ENCODE measurements at regions not wholly inside any gene's neighbourhood (a gene's known extent, or its start where the extent isn't known, plus 50 kb on each side); places are given as distances from the start of the nearest gene placed in this dataset.
A peak's percentile ranks its signal among the peaks of the same experiment; 100 is the strongest.
"Not testable (repeated sequence)": the region's sequence is repeated elsewhere in the genome, so short reads cannot be mapped to it uniquely, and the experiment has no call there.

DNA sequence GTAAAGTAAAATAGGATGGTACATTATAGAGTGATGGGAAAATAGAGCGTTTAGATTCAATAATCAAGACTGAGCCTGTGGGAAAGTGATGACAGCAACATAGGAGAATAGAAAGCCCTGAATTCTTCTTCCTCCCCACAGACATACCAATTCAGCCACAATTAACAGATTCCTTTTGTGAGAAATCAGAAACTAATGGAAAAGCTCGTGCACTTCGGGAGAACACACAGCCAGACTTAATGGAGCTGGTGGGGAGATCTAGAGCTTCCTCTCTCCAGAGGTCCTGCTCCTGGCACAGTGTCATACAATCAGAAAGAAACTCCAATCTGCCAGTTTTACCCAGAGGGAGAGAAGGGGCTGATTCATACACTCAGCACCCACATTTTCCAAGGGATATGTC is 676.3 kb upstream of the BOD1L1 start:
- no peak for DNase-seq (ENCODE audit: low read depth, low spot score)

GRCh38 chr4:14308229-14308651 is 680.7 kb upstream of the BOD1L1 start:
- DNase-seq (ENCODE audit: low read depth, low spot score) = no peak

DNA sequence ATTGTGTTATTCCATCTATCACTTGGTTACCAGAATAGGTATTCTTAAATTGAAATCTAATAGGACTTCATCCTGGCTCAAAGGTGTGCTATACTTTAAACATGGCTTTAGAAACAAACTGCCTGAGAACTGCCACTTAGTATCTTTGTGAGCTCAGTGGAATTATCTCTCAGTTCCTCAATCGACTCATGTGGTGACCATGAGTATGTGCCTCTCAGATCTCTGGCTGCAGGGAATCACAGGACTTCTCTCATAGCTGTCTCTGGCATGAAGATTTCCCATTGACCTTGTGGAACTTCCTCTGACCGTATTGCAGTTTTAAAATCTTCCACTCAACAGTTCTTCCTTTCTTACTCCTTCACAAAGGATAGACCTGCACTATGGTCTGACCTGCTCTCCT is 681.9 kb upstream of the BOD1L1 start:
- DNase-seq (ENCODE audit: low read depth, low spot score) = no peak

DNA sequence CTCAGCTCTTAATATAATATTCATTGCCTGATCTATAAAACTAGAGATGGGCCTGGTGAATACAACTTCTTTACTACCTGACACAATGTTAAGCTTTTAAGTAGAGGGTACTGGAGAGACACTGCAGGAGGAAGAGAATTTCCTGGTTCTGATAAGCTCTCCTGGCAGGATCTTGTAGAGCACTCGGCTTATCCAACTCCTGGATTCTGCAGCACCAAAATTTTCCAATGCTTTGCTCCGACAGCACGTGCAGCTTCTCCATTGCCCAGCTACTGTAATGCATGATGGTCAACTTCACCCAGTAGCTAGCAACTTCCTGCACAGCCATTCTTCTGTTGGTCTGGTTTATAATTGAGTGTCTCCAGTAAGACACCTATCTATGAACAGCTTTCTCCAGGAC is 686.2 kb upstream of the BOD1L1 start:
- DNase-seq (ENCODE audit: low read depth, low spot score) = no peak

- DNase-seq (ENCODE audit: low read depth, low spot score) = no peak
Measured at GRCh38 chr4:14315129-14315528, 687.2 kb upstream of the CPEB2 start.

DNA sequence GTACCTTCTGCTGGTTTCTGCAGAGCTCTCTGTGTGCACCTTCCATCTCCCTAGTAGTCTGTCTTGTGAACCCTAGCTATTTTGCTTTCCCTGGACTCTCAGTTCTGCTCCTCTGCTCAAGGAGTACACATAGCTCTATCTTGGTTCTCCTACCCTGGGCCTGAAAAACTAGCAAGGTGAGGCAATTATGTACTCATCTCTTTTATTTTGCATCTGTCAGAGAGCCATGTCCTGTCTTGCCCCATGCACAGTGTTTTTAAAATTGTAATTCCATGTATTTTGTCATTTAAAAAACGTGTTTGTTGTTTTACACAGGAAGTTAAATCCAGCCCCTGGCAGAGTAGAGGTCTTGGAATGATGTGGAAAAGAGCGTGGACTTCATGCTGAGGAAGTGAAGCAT is 684.9 kb upstream of the CPEB2 start:
- DNase-seq (ENCODE audit: low read depth, low spot score) = no peak

GRCh38 chr4:14318671-14319070 is 683.6 kb upstream of the CPEB2 start:
- DNase-seq (ENCODE audit: low read depth, low spot score) = no peak

GRCh38 chr4:14321723-14322122 is 680.6 kb upstream of the CPEB2 start:
- no peak for DNase-seq (ENCODE audit: low read depth, low spot score)

GRCh38 chr4:14323191-14323590 is 679.1 kb upstream of the CPEB2 start:
- DNase-seq (ENCODE audit: low read depth, low spot score) = no peak

- DNase-seq (ENCODE audit: low read depth, low spot score) = no peak
Measured at GRCh38 chr4:14329228-14329627, 673.1 kb upstream of the CPEB2 start.

- DNase-seq (ENCODE audit: low read depth, low spot score) = no peak
Measured at GRCh38 chr4:14333616-14334015, 668.7 kb upstream of the CPEB2 start.

DNA sequence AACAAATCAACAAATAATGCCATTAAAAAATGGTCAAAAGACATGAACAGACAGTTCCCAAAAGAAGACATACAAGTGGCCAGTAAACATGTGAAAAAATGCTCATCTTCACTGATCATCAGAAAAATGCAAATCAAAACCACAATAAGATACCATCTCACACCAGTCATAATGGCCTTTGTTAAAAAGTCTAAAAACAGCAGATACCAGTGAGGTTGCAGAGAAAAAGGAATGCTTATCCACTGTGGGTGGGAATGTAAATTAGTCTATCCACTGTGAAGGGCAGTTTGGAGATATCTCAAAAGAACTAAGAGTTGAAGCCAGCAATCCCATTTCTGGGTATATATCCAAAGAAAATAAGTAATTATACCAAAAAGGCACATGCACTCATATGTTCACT is 668.1 kb upstream of the CPEB2 start:
- DNase-seq (ENCODE audit: low read depth, low spot score) = no peak

- no peak for DNase-seq (ENCODE audit: low read depth, low spot score)
Measured at GRCh38 chr4:14335872-14336271, 666.4 kb upstream of the CPEB2 start.

DNA sequence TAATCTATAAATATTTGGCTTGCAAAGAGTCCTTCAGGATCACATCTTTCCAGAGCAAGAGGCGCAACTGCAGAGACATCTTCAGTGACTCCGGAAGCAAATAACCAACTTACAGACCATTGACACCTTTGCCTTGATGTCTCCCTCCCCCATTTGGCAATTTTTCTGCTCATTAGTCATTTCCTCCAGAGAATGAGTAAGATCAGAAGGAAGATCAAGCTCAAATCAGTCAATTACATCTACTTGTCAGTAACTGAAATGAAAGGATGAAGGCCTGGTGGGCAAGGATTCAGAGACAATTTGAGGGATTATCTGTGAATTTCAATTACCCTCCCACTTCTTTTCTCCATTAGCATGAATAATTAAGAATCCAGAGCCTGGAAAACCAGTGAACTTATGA is 665.6 kb upstream of the CPEB2 start:
- DNase-seq (ENCODE audit: low read depth, low spot score) = no peak

DNA sequence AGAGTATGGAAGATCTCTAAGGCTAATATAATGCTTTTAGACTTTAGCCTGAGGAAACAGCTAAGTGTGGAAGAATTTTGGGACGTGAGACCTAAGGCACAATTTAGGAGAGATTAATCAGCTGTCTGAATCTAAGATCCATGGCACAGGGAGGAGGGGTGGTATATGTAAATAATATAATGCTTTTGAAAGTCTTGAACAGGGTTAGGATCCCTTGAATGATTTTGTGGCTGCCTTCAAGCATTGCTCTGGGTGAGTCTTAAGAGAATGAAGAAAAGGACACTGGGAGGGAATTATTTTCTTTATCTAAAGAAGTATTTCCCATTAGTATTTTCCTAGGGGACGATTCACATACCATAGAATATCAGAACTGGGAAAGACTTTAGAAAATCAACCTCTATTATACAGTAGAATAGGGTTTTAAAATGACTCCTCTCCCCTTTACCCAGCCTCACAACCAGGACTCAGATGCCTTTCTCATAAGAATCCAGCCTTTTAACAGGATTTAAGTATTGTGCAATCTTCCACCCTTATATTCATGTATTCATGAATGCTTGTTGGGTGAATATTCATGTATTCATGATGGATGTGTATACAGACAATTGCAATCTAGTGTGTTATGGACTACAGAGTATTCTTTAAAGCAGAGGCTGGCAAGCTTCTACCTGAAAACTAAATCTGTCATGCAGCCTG is 664.2 kb upstream of the CPEB2 start:
- no peak for DNase-seq (ENCODE audit: low read depth, low spot score)

DNA sequence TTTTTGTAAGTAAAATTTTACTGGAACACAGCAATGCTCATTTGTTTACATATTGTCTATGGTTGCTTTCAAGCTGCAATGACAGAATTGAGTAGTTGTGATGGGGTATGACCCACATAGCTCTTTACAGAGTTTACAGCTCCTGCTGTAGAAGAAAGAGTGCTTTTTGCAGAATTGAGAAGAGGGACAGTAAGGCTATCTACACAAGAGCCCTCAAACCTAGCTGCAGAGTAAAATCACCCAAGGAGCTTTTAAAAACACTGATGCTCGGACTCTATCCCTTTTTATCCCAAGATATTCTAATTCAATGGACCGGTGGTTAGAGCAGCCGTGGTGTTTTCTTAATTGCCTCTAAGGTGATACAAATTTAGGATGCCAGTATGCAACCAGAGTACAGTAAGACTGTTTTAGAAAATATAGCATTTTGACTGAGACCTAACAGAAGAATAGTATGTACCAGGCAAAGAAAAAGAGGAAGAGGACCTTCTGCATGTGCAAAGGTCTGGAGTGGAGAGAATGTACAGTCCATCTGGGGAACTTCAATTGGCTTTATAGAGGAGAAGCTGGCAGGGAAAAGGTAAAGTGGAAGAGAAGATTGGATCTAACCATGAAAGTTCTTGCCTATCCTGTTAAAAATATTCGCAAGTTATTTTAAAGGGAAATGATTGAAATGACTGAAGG is 663.6 kb upstream of the CPEB2 start:
- DNase-seq (ENCODE audit: low read depth, low spot score) = no peak

GRCh38 chr4:14339715-14340114 is 662.6 kb upstream of the CPEB2 start:
- DNase-seq (ENCODE audit: low read depth, low spot score) = no peak

DNA sequence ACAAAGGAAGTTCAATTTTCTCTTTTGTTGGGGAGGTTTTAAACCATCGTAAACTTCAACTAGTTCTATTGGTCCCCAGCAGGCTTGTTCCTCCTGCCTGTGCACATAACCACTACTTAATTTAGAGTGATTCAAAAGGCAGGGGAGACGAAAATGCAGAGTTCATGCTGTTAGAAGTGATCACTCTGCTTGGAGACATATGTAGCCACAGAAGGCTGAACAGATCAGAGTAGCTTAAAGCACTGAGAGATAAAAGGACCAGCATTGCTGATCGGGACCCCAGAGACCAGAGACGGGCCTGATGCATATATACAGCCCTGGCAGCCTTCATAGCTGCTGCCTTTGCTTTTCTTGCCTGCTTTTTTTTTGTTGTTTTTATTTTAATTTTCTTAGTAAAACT is 662.0 kb upstream of the CPEB2 start:
- DNase-seq (ENCODE audit: low read depth, low spot score) = no peak

DNA sequence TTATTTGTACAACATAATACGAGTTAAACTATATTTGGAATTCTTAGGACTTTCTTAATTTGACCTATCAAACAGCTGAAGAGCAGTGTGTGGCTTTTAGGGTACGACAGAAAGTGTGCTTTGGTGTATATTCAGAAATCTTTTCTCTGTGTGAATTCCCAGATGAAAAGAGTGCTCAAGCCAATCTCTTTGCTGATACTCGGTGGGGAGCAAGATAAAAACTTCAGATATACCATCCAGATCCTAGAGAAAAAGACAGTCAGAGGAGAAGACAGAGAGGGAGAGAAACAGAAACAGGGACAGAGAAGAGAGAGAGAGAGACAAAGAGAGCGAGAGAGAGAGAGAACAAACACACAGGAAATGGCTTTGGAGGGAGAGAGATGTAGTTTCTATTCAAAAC is 658.3 kb upstream of the CPEB2 start:
- DNase-seq (ENCODE audit: low read depth, low spot score) = no peak

DNA sequence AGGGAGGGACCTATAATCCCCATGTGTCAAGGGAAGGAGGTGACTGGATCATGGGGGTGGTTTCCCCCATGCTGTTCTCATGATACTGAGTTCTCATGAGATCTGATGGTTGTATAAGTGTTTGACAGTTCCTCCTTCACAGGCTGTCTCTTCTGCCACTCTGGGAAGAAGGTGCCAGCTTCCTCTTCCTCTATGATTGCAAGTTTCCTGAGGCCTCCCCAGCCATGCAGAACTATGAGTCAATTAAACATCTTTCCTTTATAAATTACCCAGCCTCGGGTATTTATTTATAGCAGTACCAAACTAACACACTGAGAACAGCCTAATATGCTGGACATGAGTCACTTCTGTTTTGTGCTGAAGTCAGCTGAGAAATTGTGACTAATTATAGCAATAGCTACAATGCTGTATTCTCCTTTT is 656.9 kb upstream of the CPEB2 start:
- DNase-seq (ENCODE audit: low read depth, low spot score) = peak; percentile 15

- no peak for DNase-seq (ENCODE audit: low read depth, low spot score)
Measured at GRCh38 chr4:14347526-14347925, 654.8 kb upstream of the CPEB2 start.

DNA sequence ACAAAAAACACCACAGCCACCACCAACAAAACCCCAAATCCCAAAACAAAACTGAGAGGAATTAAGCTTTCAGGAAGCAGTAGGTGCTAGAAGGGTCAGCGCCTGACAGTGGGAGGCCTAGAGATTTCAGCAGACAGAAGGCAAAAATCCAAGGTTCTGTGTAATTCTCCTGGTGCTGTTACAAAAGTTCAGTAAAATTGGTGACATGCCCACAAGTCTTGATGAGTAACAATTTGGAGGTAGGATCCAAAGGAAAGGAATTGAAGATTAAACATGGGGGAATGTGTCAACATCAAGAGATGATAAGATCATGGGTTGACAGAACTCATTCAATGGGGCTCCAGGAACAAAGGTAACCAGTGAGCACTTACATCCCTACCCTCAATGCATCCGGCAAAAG is 653.8 kb upstream of the CPEB2 start:
- no peak for DNase-seq (ENCODE audit: low read depth, low spot score)

GRCh38 chr4:14358544-14359160 is 643.6 kb upstream of the CPEB2 start:
- not testable (repeated sequence) for DNase-seq (ENCODE audit: low read depth, low spot score)
